Liver (tissue), 7 donors: ENCODE measurements at regions not wholly inside any gene's neighbourhood (a gene's known extent, or its start where the extent isn't known, plus 50 kb on each side); places are given as distances from the start of the nearest gene placed in this dataset.

Source experiments
- DNase-seq: peaks from one replicate; pipeline ENCODE4 v3.0.0-alpha.2; 2017; ENCODE audit warnings: low spot score
- H3K27ac ChIP-seq, 2 donors: one replicate each; pipeline ENCODE4 v1.7.0; 2013; ENCODE audit warnings: inconsistent platforms in 2 of 2, low read length in 2 of 2, control low read depth in 1 of 2, low read depth in 1 of 2, mild to moderate bottlenecking in 1 of 2
- H3K27me3 ChIP-seq, 4 donors: one replicate each; pipeline versions ENCODE4 v1.6.1 to v1.7.0; 2013; ENCODE audit warnings: low read length in 3 of 4, inconsistent platforms in 1 of 4, mild to moderate bottlenecking in 1 of 4, moderate library complexity in 1 of 4; ENCODE audit not compliant: control insufficient read depth in 4 of 4, insufficient read depth in 4 of 4
- H3K36me3 ChIP-seq, 4 donors: one replicate each; pipeline versions ENCODE4 v1.6.1 to v1.7.0; 2013; ENCODE audit warnings: low read length in 3 of 4, mild to moderate bottlenecking in 3 of 4, low read depth in 1 of 4, moderate library complexity in 1 of 4; ENCODE audit not compliant: control insufficient read depth in 4 of 4, insufficient read depth in 3 of 4
- H3K4me1 ChIP-seq, 4 donors: one replicate each; pipeline versions ENCODE4 v1.6.1 to v1.7.0; 2013; ENCODE audit warnings: low read length in 3 of 4, mild to moderate bottlenecking in 3 of 4, moderate library complexity in 1 of 4; ENCODE audit not compliant: control insufficient read depth in 4 of 4, insufficient read depth in 4 of 4
- H3K4me3 ChIP-seq, 3 donors: one replicate each; pipeline versions ENCODE4 v1.6.1 to v1.7.0; 2013; ENCODE audit warnings: low read length in 3 of 3, control low read depth in 1 of 3, low read depth in 1 of 3, mild to moderate bottlenecking in 1 of 3
- H3K9ac ChIP-seq, 2 donors: one replicate each; pipeline ENCODE4 v1.7.0; 2013; ENCODE audit warnings: low read length in 2 of 2, mild to moderate bottlenecking in 2 of 2, moderate library complexity in 2 of 2, control low read depth in 1 of 2, low read depth in 1 of 2
- H3K9me3 ChIP-seq, 4 donors: one replicate each; pipeline versions ENCODE4 v1.6.1 to v1.7.0; 2013; ENCODE audit warnings: low read length in 3 of 4; ENCODE audit not compliant: control insufficient read depth in 4 of 4
- ATF3 ChIP-seq: IDR thresholded peaks from 2 replicates; pipeline ENCODE4 v1.6.1; 2016; ENCODE audit warnings: antibody characterized with exemption
- CTCF ChIP-seq: fragments of 150-350 bp; IDR thresholded peaks from 2 replicates; pipeline ENCODE4 v1.5.1; 2017; ENCODE audit warnings: improper control_type of control experiment, low read depth, low read length; ENCODE audit not compliant: missing input control
- EGR1 ChIP-seq, 2 donors: IDR thresholded peaks; 2 replicates each; pipeline ENCODE4 v1.6.1; 2016 to 2018; ENCODE audit warnings: antibody characterized with exemption in 2 of 2, low read depth in 2 of 2
- FOXA1 ChIP-seq: IDR thresholded peaks from 2 replicates; pipeline ENCODE4 v1.6.1; 2016; ENCODE audit warnings: antibody characterized with exemption
- FOXA2 ChIP-seq: IDR thresholded peaks from 2 replicates; pipeline ENCODE4 v1.6.1; 2016; ENCODE audit warnings: antibody characterized with exemption
- GABPA ChIP-seq, 2 donors: IDR thresholded peaks in 1 of 2; conservative IDR thresholded peaks in 1 of 2; 2 replicates each; pipeline ENCODE4 v1.6.1; 2016; ENCODE audit warnings: antibody characterized with exemption in 2 of 2, mild to moderate bottlenecking in 1 of 2, moderate library complexity in 1 of 2
- HNF4A ChIP-seq, 2 donors: conservative IDR thresholded peaks; 2 replicates each; pipeline ENCODE4 v1.6.1; 2016; ENCODE audit warnings: antibody characterized with exemption in 2 of 2, mild to moderate bottlenecking in 2 of 2
- HNF4G ChIP-seq: IDR thresholded peaks from 2 replicates; pipeline ENCODE4 v1.6.1; 2016; ENCODE audit warnings: antibody characterized with exemption
- JUND ChIP-seq, 2 donors: IDR thresholded peaks; 2 replicates each; pipeline ENCODE4 v1.6.1; 2016; ENCODE audit warnings: antibody characterized with exemption in 2 of 2
- NR2F2 ChIP-seq: IDR thresholded peaks from 2 replicates; pipeline ENCODE4 v1.6.1; 2016; ENCODE audit warnings: antibody characterized with exemption
- RAD21 ChIP-seq, 2 donors: IDR thresholded peaks; 2 replicates each; pipeline ENCODE4 v1.6.1; 2016; ENCODE audit warnings: antibody characterized with exemption in 2 of 2, mild to moderate bottlenecking in 2 of 2
- REST ChIP-seq: IDR thresholded peaks from 2 replicates; pipeline ENCODE4 v1.6.1; 2016; ENCODE audit warnings: antibody characterized with exemption, mild to moderate bottlenecking
- RXRA ChIP-seq, 2 donors: IDR thresholded peaks; 2 replicates each; pipeline ENCODE4 v1.6.1; 2017 to 2018; ENCODE audit warnings: antibody characterized with exemption in 2 of 2, mild to moderate bottlenecking in 1 of 2
- SP1 ChIP-seq: IDR thresholded peaks from 2 replicates; pipeline ENCODE4 v1.6.1; 2018; ENCODE audit warnings: antibody characterized with exemption, mild to moderate bottlenecking
- TAF1 ChIP-seq: conservative IDR thresholded peaks from 2 replicates; pipeline ENCODE4 v1.6.1; 2016; ENCODE audit warnings: antibody characterized with exemption, mild to moderate bottlenecking
- YY1 ChIP-seq: IDR thresholded peaks from 2 replicates; pipeline ENCODE4 v1.6.1; 2016; ENCODE audit warnings: antibody characterized with exemption, mild to moderate bottlenecking
- ZBTB33 ChIP-seq: IDR thresholded peaks from 2 replicates; pipeline ENCODE4 v1.6.1; 2016; ENCODE audit warnings: antibody characterized with exemption
- TF ChIP-seq, protein P1 (sequence below): IDR thresholded peaks from 2 replicates; pipeline ENCODE4 v1.6.1; 2016; ENCODE audit warnings: antibody characterized with exemption
- donor health status: healthy.
- donor health status: healthy.
- donor health status: healthy.
- donor health status: healthy.

GRCh38 chrX:107398115-107398514 lies 51.3 kb upstream of the FRMPD3 start:
- TF ChIP-seq JUND (IDR thresholded peaks at IDR 0.05) (no peak), EGR1 (IDR thresholded peaks at IDR 0.05; ENCODE audit: low read depth in 2 of 2) (no peak), YY1 (no peak), NR2F2 (no peak), FOXA1 (no peak), RAD21 (IDR thresholded peaks at IDR 0.05) (no peak), ATF3 (no peak), FOXA2 (no peak), RXRA (IDR thresholded peaks at IDR 0.05) (no peak), CTCF (no peak), HNF4G (no peak), TAF1 (no peak), SP1 (no peak), REST (no peak), ZBTB33 (no peak), GABPA (IDR thresholded peaks at IDR 0.05 in 1 of 2, conservative IDR thresholded peaks at IDR 0.05 in 1 of 2) (no peak), HNF4A (conservative IDR thresholded peaks at IDR 0.05) (no peak)
- TF ChIP-seq, protein P1, sequence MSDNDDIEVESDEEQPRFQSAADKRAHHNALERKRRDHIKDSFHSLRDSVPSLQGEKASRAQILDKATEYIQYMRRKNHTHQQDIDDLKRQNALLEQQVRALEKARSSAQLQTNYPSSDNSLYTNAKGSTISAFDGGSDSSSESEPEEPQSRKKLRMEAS = no peak
- Histone ChIP-seq H3K9ac (no peak overlapping the region), H3K27me3 (peaks cover 0 to 2% (median 0%) of the 10 kb centered on the region in 4 donors), H3K4me3 (no peak overlapping the region), H3K36me3 (no peaks in the 10 kb centered on the region), H3K27ac (no peak overlapping the region), H3K4me1 (no peaks in the 10 kb centered on the region), H3K9me3 (peaks cover 0 to 3% (median 0%) of the 10 kb centered on the region in 4 donors)
- no peak for DNase-seq
